GM23338 (cell line): ENCODE measurements at regions not wholly inside any gene's neighbourhood (a gene's known extent, or its start where the extent isn't known, plus 50 kb on each side); places are given as distances from the start of the nearest gene placed in this dataset.

Experiments
- EZH2 ChIP-seq: fragments of 200-600 bp; sonication (generic); IDR thresholded peaks from one replicate; pipeline ENCODE4 v1.8.0; 2017; ENCODE audit warnings: antibody characterized with exemption, mild to moderate bottlenecking, low read depth; ENCODE audit not compliant: unreplicated experiment
- EZH2phosphoT487 ChIP-seq: fragments of 200-600 bp; sonication (generic); IDR thresholded peaks from one replicate; pipeline ENCODE4 v1.8.1; 2018; ENCODE audit warnings: antibody characterized with exemption; ENCODE audit not compliant: unreplicated experiment
- NANOG ChIP-seq: IDR thresholded peaks from 2 replicates; pipeline ENCODE4 v1.6.1; 2016; ENCODE audit warnings: antibody characterized with exemption, borderline replicate concordance
- ZNF331 ChIP-seq: fragments of 250-450 bp; sonication (Bioruptor Pico); IDR thresholded peaks from 2 replicates; pipeline ENCODE4 v1.5.0; 2020; ENCODE audit warnings: low read depth, mild to moderate bottlenecking, moderate library complexity
- TF ChIP-seq, protein P1 (sequence below): fragments of 250-450 bp; sonication (Bioruptor Pico); IDR thresholded peaks from 2 replicates; pipeline ENCODE4 v1.5.0; 2020; ENCODE audit warnings: mild to moderate bottlenecking, moderate library complexity
- TF ChIP-seq, protein P2 (sequence below): IDR thresholded peaks from one replicate; pipeline ENCODE4 v1.6.1; 2018; ENCODE audit warnings: antibody characterized with exemption; ENCODE audit not compliant: unreplicated experiment
- TF ChIP-seq, protein P3 (sequence below): IDR thresholded peaks from 2 replicates; pipeline ENCODE4 v1.6.1; 2016; ENCODE audit warnings: antibody characterized with exemption

DNA sequence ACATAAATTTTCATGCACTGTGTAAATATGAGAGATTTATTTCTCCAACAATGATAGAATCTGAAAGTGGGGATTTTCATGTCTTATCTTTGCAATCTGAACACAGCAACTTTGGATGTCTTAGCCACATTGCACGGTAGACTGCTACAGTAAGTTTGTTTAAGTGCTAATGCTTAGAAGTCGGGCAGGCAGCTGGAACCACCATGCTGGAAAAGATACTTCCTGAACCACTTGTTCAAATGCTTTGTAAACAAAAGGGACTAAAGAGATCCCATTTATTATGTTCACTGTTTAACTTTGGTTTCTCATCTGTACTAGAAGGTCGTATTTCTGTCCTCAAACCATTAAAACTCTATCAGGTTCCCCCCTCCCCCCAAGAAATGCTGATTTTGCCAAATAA, 555.9 kb upstream of the DIPK2B start (continued):
- TF ChIP-seq, protein P1, sequence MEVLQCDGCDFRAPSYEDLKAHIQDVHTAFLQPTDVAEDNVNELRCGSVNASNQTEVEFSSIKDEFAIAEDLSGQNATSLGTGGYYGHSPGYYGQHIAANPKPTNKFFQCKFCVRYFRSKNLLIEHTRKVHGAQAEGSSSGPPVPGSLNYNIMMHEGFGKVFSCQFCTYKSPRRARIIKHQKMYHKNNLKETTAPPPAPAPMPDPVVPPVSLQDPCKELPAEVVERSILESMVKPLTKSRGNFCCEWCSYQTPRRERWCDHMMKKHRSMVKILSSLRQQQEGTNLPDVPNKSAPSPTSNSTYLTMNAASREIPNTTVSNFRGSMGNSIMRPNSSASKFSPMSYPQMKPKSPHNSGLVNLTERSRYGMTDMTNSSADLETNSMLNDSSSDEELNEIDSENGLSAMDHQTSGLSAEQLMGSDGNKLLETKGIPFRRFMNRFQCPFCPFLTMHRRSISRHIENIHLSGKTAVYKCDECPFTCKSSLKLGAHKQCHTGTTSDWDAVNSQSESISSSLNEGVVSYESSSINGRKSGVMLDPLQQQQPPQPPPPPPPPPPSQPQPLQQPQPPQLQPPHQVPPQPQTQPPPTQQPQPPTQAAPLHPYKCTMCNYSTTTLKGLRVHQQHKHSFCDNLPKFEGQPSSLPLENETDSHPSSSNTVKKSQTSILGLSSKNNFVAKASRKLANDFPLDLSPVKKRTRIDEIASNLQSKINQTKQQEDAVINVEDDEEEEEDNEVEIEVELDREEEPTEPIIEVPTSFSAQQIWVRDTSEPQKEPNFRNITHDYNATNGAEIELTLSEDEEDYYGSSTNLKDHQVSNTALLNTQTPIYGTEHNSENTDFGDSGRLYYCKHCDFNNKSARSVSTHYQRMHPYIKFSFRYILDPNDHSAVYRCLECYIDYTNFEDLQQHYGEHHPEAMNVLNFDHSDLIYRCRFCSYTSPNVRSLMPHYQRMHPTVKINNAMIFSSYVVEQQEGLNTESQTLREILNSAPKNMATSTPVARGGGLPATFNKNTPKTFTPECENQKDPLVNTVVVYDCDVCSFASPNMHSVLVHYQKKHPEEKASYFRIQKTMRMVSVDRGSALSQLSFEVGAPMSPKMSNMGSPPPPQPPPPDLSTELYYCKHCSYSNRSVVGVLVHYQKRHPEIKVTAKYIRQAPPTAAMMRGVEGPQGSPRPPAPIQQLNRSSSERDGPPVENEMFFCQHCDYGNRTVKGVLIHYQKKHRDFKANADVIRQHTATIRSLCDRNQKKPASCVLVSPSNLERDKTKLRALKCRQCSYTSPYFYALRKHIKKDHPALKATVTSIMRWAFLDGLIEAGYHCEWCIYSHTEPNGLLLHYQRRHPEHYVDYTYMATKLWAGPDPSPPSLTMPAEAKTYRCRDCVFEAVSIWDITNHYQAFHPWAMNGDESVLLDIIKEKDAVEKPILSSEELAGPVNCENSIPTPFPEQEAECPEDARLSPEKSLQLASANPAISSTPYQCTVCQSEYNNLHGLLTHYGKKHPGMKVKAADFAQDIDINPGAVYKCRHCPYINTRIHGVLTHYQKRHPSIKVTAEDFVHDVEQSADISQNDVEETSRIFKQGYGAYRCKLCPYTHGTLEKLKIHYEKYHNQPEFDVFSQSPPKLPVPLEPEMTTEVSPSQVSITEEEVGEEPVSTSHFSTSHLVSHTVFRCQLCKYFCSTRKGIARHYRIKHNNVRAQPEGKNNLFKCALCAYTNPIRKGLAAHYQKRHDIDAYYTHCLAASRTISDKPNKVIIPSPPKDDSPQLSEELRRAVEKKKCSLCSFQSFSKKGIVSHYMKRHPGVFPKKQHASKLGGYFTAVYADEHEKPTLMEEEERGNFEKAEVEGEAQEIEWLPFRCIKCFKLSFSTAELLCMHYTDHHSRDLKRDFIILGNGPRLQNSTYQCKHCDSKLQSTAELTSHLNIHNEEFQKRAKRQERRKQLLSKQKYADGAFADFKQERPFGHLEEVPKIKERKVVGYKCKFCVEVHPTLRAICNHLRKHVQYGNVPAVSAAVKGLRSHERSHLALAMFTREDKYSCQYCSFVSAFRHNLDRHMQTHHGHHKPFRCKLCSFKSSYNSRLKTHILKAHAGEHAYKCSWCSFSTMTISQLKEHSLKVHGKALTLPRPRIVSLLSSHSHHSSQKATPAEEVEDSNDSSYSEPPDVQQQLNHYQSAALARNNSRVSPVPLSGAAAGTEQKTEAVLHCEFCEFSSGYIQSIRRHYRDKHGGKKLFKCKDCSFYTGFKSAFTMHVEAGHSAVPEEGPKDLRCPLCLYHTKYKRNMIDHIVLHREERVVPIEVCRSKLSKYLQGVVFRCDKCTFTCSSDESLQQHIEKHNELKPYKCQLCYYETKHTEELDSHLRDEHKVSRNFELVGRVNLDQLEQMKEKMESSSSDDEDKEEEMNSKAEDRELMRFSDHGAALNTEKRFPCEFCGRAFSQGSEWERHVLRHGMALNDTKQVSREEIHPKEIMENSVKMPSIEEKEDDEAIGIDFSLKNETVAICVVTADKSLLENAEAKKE: no peak
- TF ChIP-seq, protein P2, sequence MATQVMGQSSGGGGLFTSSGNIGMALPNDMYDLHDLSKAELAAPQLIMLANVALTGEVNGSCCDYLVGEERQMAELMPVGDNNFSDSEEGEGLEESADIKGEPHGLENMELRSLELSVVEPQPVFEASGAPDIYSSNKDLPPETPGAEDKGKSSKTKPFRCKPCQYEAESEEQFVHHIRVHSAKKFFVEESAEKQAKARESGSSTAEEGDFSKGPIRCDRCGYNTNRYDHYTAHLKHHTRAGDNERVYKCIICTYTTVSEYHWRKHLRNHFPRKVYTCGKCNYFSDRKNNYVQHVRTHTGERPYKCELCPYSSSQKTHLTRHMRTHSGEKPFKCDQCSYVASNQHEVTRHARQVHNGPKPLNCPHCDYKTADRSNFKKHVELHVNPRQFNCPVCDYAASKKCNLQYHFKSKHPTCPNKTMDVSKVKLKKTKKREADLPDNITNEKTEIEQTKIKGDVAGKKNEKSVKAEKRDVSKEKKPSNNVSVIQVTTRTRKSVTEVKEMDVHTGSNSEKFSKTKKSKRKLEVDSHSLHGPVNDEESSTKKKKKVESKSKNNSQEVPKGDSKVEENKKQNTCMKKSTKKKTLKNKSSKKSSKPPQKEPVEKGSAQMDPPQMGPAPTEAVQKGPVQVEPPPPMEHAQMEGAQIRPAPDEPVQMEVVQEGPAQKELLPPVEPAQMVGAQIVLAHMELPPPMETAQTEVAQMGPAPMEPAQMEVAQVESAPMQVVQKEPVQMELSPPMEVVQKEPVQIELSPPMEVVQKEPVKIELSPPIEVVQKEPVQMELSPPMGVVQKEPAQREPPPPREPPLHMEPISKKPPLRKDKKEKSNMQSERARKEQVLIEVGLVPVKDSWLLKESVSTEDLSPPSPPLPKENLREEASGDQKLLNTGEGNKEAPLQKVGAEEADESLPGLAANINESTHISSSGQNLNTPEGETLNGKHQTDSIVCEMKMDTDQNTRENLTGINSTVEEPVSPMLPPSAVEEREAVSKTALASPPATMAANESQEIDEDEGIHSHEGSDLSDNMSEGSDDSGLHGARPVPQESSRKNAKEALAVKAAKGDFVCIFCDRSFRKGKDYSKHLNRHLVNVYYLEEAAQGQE: no peak
- TF ChIP-seq EZH2: no peak
- no peak for TF ChIP-seq NANOG
- no peak for TF ChIP-seq ZNF331 (CRISPR knock-in tag)
- TF ChIP-seq EZH2phosphoT487: no peak
- TF ChIP-seq, protein P3, sequence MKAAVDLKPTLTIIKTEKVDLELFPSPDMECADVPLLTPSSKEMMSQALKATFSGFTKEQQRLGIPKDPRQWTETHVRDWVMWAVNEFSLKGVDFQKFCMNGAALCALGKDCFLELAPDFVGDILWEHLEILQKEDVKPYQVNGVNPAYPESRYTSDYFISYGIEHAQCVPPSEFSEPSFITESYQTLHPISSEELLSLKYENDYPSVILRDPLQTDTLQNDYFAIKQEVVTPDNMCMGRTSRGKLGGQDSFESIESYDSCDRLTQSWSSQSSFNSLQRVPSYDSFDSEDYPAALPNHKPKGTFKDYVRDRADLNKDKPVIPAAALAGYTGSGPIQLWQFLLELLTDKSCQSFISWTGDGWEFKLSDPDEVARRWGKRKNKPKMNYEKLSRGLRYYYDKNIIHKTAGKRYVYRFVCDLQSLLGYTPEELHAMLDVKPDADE: no peak
